WTC11 (cell line): ENCODE measurements at regions not wholly inside any gene's neighbourhood (a gene's known extent, or its start where the extent isn't known, plus 50 kb on each side); places are given as distances from the start of the nearest gene placed in this dataset.

Experiments
- ATAC-seq: fragments of 200-7000 bp; cut with Tn5 transposase; 2 replicates; pipeline ENCODE4 v1.10.0; 2021; ENCODE audit warnings: mild to moderate bottlenecking, moderate library complexity
- CTCF ChIA-PET: fragments of 300-600 bp; sonication (Branson Sonifier 250); formaldehyde crosslinking; loops from one replicate; lab custom pipeline; 2021; ENCODE audit warnings: antibody characterized with exemption; lab: Charles Lee
- POLR2A ChIA-PET: fragments of 350-600 bp; sonication (Branson Sonifier 250); formaldehyde crosslinking; loops from one replicate; lab custom pipeline; 2021; ENCODE audit warnings: antibody characterized with exemption; lab: Charles Lee
- DNase-seq: peaks from one replicate; pipeline ENCODE4 v3.0.0; 2021; ENCODE audit warnings: low spot score
- H3K27ac Mint-ChIP-seq: 2 replicates; pipeline ENCODE4 v1.8.0; 2021; ENCODE audit warnings: mixed read lengths
- H3K27me3 Mint-ChIP-seq: 2 replicates; pipeline ENCODE4 v1.8.0; 2021; ENCODE audit warnings: low read depth, mild to moderate bottlenecking, moderate library complexity, mixed read lengths
- H3K36me3 Mint-ChIP-seq: 2 replicates; pipeline ENCODE4 v1.8.0; 2021; ENCODE audit warnings: mixed read lengths
- H3K4me1 Mint-ChIP-seq: 2 replicates; pipeline ENCODE4 v1.8.0; 2022; ENCODE audit warnings: mixed read lengths
- H3K4me3 Mint-ChIP-seq: 2 replicates; pipeline ENCODE4 v1.8.0; 2021; ENCODE audit warnings: mild to moderate bottlenecking, moderate library complexity, mixed read lengths
- H3K9me3 Mint-ChIP-seq: 2 replicates; pipeline ENCODE4 v1.8.0; 2021; ENCODE audit warnings: mixed read lengths
- CREB1 ChIP-seq: sonication (generic); formaldehyde crosslinking; IDR thresholded peaks from 2 replicates; pipeline ENCODE4 v1.8.0; 2023; ENCODE audit warnings: mild to moderate bottlenecking, missing genetic modification reagents
- FOXK1 ChIP-seq: sonication (generic); formaldehyde crosslinking; IDR thresholded peaks from 2 replicates; pipeline ENCODE4 v1.8.0; 2022; ENCODE audit warnings: mild to moderate bottlenecking, moderate library complexity, missing genetic modification reagents
- GABPB1 ChIP-seq: sonication (generic); formaldehyde crosslinking; IDR thresholded peaks from 2 replicates; pipeline ENCODE4 v1.8.1; 2023; ENCODE audit warnings: mild to moderate bottlenecking, missing genetic modification reagents
- GTF2I ChIP-seq: fragments of 250-450 bp; sonication (Bioruptor Pico); conservative IDR thresholded peaks from 2 replicates; pipeline ENCODE4 v1.4.0; 2021; ENCODE audit warnings: mild to moderate bottlenecking
- JAZF1 ChIP-seq: fragments of 250-450 bp; sonication (Bioruptor Pico); IDR thresholded peaks from 2 replicates; pipeline ENCODE4 v1.9.0; 2021; ENCODE audit warnings: moderate library complexity, mild to moderate bottlenecking, inconsistent platforms
- NFE2L1 ChIP-seq: sonication (generic); formaldehyde crosslinking; IDR thresholded peaks from 2 replicates; pipeline ENCODE4 v1.8.1; 2023; ENCODE audit warnings: missing genetic modification reagents
- NR3C1 ChIP-seq: sonication (generic); formaldehyde crosslinking; conservative IDR thresholded peaks from 2 replicates; pipeline ENCODE4 v1.8.1; 2023; ENCODE audit warnings: low read depth, mild to moderate bottlenecking, missing genetic modification reagents
- PRRX2 ChIP-seq: fragments of 250-450 bp; sonication (Bioruptor Pico); IDR thresholded peaks from 2 replicates; pipeline ENCODE4 v1.8.0; 2021; ENCODE audit warnings: mild to moderate bottlenecking
- RELA ChIP-seq: sonication (generic); formaldehyde crosslinking; IDR thresholded peaks from 2 replicates; pipeline ENCODE4 v1.8.1; 2022; ENCODE audit warnings: missing genetic modification reagents, mild to moderate bottlenecking, borderline replicate concordance
- TEAD1 ChIP-seq: sonication (generic); formaldehyde crosslinking; IDR thresholded peaks from 2 replicates; pipeline ENCODE4 v1.8.0; 2022; ENCODE audit warnings: mild to moderate bottlenecking, missing genetic modification reagents
- TP53 ChIP-seq: sonication (generic); formaldehyde crosslinking; IDR thresholded peaks from 2 replicates; pipeline ENCODE4 v1.8.1; 2023; ENCODE audit warnings: mild to moderate bottlenecking, missing genetic modification reagents
- ZNF121 ChIP-seq: sonication (generic); formaldehyde crosslinking; IDR thresholded peaks from 2 replicates; pipeline ENCODE4 v1.8.0; 2023; ENCODE audit warnings: missing genetic modification reagents
- ZNF263 ChIP-seq: sonication (generic); formaldehyde crosslinking; IDR thresholded peaks from 2 replicates; pipeline ENCODE4 v1.8.1; 2022; ENCODE audit warnings: low read depth, mild to moderate bottlenecking, moderate library complexity, missing genetic modification reagents
- ZNF416 ChIP-seq: fragments of 250-450 bp; sonication (Bioruptor Pico); IDR thresholded peaks from 2 replicates; pipeline ENCODE4 v1.9.0; 2021; ENCODE audit warnings: mild to moderate bottlenecking, inconsistent platforms
- TF ChIP-seq, protein P1 (sequence below): sonication (generic); formaldehyde crosslinking; IDR thresholded peaks from 2 replicates; pipeline ENCODE4 v1.8.0; 2022; ENCODE audit warnings: mild to moderate bottlenecking, missing genetic modification reagents
- TF ChIP-seq, protein P2 (sequence below): sonication (generic); formaldehyde crosslinking; IDR thresholded peaks from 2 replicates; pipeline ENCODE4 v1.8.1; 2022; ENCODE audit warnings: low read depth, mild to moderate bottlenecking, moderate library complexity, missing genetic modification reagents, borderline replicate concordance
- TF ChIP-seq, protein P3 (sequence below): sonication (generic); formaldehyde crosslinking; IDR thresholded peaks from 2 replicates; pipeline ENCODE4 v1.8.1; 2022; ENCODE audit warnings: missing genetic modification reagents, borderline replicate concordance
- TF ChIP-seq, protein P4 (sequence below): fragments of 250-450 bp; sonication (Bioruptor Pico); IDR thresholded peaks from 2 replicates; pipeline ENCODE4 v1.9.0; 2021; ENCODE audit warnings: mild to moderate bottlenecking
- TF ChIP-seq, protein P5 (sequence below): sonication (generic); formaldehyde crosslinking; IDR thresholded peaks from 2 replicates; pipeline ENCODE4 v1.8.0; 2022; ENCODE audit warnings: mild to moderate bottlenecking, missing genetic modification reagents
- TF ChIP-seq, protein P6 (sequence below): sonication (generic); formaldehyde crosslinking; IDR thresholded peaks from 2 replicates; pipeline ENCODE4 v1.8.1; 2023; ENCODE audit warnings: mild to moderate bottlenecking, missing genetic modification reagents, moderate library complexity
- TF ChIP-seq, protein P7 (sequence below): sonication (generic); formaldehyde crosslinking; IDR thresholded peaks from 2 replicates; pipeline ENCODE4 v1.8.1; 2022; ENCODE audit warnings: mild to moderate bottlenecking, missing genetic modification reagents, moderate library complexity, borderline replicate concordance
- TF ChIP-seq, protein P8 (sequence below): sonication (generic); formaldehyde crosslinking; IDR thresholded peaks from 2 replicates; pipeline ENCODE4 v1.8.1; 2023; ENCODE audit warnings: mild to moderate bottlenecking, missing genetic modification reagents

DNA sequence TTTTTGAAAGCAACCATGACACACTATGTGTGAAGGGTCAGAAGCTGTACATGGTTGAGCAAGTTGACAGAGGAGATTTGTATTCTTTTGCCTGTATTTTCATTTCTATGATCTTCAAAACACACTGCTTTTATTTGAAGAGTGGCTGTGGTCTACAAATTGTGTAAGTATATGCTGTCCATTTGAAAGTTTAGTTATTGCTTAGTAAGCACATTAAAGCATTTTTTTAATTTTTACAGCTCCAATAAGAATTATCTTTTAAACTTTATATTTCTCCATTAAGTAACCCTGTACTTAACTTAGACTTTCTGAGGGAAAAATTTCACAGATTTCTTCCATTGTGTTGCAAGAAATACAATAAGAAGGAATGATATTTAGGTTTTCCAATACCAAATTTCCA, 915.2 kb downstream of the SLC6A15 start:
- ATAC-seq (no peak), DNase-seq (no peak)
- Mint-ChIP-seq H3K27me3 (no peaks in the 10 kb centered on the region), H3K4me1 (no peaks in the 10 kb centered on the region), H3K27ac (no peak overlapping the region), H3K9me3 (no peaks in the 10 kb centered on the region), H3K36me3 (no peaks in the 10 kb centered on the region), H3K4me3 (no peak overlapping the region)
- CTCF ChIA-PET = no interaction called here
- TF ChIP-seq, protein P1, sequence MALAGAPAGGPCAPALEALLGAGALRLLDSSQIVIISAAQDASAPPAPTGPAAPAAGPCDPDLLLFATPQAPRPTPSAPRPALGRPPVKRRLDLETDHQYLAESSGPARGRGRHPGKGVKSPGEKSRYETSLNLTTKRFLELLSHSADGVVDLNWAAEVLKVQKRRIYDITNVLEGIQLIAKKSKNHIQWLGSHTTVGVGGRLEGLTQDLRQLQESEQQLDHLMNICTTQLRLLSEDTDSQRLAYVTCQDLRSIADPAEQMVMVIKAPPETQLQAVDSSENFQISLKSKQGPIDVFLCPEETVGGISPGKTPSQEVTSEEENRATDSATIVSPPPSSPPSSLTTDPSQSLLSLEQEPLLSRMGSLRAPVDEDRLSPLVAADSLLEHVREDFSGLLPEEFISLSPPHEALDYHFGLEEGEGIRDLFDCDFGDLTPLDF = no peak
- no peak for TF ChIP-seq ZNF263 (CRISPR knock-in tag)
- TF ChIP-seq, protein P2, sequence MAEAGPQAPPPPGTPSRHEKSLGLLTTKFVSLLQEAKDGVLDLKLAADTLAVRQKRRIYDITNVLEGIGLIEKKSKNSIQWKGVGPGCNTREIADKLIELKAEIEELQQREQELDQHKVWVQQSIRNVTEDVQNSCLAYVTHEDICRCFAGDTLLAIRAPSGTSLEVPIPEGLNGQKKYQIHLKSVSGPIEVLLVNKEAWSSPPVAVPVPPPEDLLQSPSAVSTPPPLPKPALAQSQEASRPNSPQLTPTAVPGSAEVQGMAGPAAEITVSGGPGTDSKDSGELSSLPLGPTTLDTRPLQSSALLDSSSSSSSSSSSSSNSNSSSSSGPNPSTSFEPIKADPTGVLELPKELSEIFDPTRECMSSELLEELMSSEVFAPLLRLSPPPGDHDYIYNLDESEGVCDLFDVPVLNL (CRISPR knock-in tag) = no peak
- TF ChIP-seq, protein P3, sequence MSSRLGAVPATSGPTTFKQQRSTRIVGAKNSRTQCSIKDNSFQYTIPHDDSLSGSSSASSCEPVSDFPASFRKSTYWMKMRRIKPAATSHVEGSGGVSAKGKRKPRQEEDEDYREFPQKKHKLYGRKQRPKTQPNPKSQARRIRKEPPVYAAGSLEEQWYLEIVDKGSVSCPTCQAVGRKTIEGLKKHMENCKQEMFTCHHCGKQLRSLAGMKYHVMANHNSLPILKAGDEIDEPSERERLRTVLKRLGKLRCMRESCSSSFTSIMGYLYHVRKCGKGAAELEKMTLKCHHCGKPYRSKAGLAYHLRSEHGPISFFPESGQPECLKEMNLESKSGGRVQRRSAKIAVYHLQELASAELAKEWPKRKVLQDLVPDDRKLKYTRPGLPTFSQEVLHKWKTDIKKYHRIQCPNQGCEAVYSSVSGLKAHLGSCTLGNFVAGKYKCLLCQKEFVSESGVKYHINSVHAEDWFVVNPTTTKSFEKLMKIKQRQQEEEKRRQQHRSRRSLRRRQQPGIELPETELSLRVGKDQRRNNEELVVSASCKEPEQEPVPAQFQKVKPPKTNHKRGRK (CRISPR knock-in tag) = no peak
- no peak for TF ChIP-seq ZNF121 (CRISPR knock-in tag)
- TF ChIP-seq, protein P4, sequence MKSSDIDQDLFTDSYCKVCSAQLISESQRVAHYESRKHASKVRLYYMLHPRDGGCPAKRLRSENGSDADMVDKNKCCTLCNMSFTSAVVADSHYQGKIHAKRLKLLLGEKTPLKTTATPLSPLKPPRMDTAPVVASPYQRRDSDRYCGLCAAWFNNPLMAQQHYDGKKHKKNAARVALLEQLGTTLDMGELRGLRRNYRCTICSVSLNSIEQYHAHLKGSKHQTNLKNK (CRISPR knock-in tag) = no peak
- TF ChIP-seq, protein P5, sequence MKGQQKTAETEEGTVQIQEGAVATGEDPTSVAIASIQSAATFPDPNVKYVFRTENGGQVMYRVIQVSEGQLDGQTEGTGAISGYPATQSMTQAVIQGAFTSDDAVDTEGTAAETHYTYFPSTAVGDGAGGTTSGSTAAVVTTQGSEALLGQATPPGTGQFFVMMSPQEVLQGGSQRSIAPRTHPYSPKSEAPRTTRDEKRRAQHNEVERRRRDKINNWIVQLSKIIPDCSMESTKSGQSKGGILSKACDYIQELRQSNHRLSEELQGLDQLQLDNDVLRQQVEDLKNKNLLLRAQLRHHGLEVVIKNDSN (CRISPR knock-in tag) = no peak
- TF ChIP-seq NFE2L1 (CRISPR knock-in tag) = no peak
- TF ChIP-seq FOXK1 (CRISPR knock-in tag) = no peak
- TF ChIP-seq NR3C1 = no peak
- no peak for TF ChIP-seq JAZF1 (CRISPR knock-in tag)
- TF ChIP-seq PRRX2 (CRISPR knock-in tag) = no peak
- TF ChIP-seq, protein P6, sequence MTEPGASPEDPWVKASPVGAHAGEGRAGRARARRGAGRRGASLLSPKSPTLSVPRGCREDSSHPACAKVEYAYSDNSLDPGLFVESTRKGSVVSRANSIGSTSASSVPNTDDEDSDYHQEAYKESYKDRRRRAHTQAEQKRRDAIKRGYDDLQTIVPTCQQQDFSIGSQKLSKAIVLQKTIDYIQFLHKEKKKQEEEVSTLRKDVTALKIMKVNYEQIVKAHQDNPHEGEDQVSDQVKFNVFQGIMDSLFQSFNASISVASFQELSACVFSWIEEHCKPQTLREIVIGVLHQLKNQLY (CRISPR knock-in tag) = no peak
- POLR2A ChIA-PET = no interaction called here

DNA sequence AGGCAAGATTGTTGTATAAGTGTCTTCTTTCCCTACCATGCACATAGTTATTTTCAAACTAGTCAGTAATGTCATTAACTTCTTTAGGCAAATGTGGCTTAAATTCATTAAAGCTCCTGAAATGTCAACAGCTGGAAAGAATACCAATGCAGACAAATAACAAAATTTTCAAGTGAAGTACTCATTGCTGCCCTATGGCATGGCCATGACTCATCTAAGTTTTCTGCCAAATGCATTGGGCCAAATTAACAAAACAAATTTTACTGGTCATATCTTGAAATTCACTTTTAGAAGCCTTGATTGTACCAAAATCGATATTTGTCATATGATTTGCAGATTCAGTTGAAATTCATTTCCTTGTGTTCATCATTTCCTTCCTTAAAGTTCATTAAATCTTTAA, 915.9 kb downstream of the SLC6A15 start:
- ChIA-PET POLR2A (no interaction called here), CTCF (no interaction called here)
- no peaks in the 10 kb centered on the region for H3K36me3 Mint-ChIP-seq
- H3K9me3 Mint-ChIP-seq = no peaks in the 10 kb centered on the region
- no peak for DNase-seq
- H3K4me3 Mint-ChIP-seq = no peak overlapping the region
- no peak overlapping the region for H3K27ac Mint-ChIP-seq
- H3K4me1 Mint-ChIP-seq = no peaks in the 10 kb centered on the region
- no peaks in the 10 kb centered on the region for H3K27me3 Mint-ChIP-seq
- ATAC-seq = no peak
- TF ChIP-seq GABPB1 (CRISPR knock-in tag) = no peak

DNA sequence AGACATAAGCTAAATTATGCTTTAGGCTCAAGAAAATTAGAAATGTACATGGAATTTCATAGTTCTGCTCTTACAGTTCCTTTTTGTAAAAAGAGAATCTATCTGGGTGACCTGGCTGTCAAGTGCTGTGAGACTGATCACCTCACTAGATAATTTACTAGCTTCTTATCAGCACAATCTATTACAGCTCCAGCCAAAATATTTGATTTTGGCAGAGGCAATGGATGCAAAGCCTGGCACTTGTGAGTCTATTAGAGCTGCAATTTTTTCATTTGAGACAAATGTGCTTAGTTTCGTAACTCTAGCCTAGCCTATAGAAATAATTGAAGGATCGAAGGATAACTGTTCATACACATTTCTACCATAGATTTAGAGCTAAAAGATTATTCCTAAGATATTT, 927.5 kb downstream of the SLC6A15 start:
- Mint-ChIP-seq H3K27me3 (no peaks in the 10 kb centered on the region), H3K36me3 (no peaks in the 10 kb centered on the region), H3K4me1 (peaks cover 9% of the 10 kb centered on the region), H3K4me3 (no peak overlapping the region), H3K9me3 (no peaks in the 10 kb centered on the region), H3K27ac (no peak overlapping the region)
- no peak for ATAC-seq
- CTCF ChIA-PET = no interaction called here
- DNase-seq = no peak
- POLR2A ChIA-PET = no interaction called here
- TF ChIP-seq GTF2I (CRISPR knock-in tag) (no peak), TEAD1 (CRISPR knock-in tag) (no peak), RELA (no peak), CREB1 (no peak), ZNF416 (CRISPR knock-in tag) (no peak), TP53 (CRISPR knock-in tag) (no peak)
- TF ChIP-seq, protein P4 (CRISPR knock-in tag) = no peak
- TF ChIP-seq, protein P7, sequence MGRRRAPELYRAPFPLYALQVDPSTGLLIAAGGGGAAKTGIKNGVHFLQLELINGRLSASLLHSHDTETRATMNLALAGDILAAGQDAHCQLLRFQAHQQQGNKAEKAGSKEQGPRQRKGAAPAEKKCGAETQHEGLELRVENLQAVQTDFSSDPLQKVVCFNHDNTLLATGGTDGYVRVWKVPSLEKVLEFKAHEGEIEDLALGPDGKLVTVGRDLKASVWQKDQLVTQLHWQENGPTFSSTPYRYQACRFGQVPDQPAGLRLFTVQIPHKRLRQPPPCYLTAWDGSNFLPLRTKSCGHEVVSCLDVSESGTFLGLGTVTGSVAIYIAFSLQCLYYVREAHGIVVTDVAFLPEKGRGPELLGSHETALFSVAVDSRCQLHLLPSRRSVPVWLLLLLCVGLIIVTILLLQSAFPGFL = no peak
- TF ChIP-seq, protein P8, sequence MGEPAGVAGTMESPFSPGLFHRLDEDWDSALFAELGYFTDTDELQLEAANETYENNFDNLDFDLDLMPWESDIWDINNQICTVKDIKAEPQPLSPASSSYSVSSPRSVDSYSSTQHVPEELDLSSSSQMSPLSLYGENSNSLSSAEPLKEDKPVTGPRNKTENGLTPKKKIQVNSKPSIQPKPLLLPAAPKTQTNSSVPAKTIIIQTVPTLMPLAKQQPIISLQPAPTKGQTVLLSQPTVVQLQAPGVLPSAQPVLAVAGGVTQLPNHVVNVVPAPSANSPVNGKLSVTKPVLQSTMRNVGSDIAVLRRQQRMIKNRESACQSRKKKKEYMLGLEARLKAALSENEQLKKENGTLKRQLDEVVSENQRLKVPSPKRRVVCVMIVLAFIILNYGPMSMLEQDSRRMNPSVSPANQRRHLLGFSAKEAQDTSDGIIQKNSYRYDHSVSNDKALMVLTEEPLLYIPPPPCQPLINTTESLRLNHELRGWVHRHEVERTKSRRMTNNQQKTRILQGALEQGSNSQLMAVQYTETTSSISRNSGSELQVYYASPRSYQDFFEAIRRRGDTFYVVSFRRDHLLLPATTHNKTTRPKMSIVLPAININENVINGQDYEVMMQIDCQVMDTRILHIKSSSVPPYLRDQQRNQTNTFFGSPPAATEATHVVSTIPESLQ = no peak
